MV-4-11 (cell line): ENCODE measurements at regions not wholly inside any gene's neighbourhood (a gene's known extent, or its start where the extent isn't known, plus 50 kb on each side); places are given as distances from the start of the nearest gene placed in this dataset.
"Not testable (repeated sequence)": the region's sequence is repeated elsewhere in the genome, so short reads cannot be mapped to it uniquely, and the experiment has no call there.

Experiments
- DNase-seq: peaks from one replicate; lab custom pipeline; 2025; lab: John Stamatoyannopoulos, UW

- DNase-seq: peak; percentile 10
Measured at GRCh38 chr7:83732305-83732704, 83.4 kb upstream of the SEMA3E start.

GRCh38 chr7:83731154-83731553 is 82.2 kb upstream of the SEMA3E start:
- no peak for DNase-seq

- DNase-seq: not testable (repeated sequence)
Measured at GRCh38 chr7:83716923-83717322, 68.0 kb upstream of the SEMA3E start.

- no peak for DNase-seq
Measured at GRCh38 chr7:83708531-83708930, 59.6 kb upstream of the SEMA3E start.

GRCh38 chr7:83704564-83704963 is 55.6 kb upstream of the SEMA3E start:
- DNase-seq: no peak

GRCh38 chr7:83702446-83702845 is 53.5 kb upstream of the SEMA3E start:
- no peak for DNase-seq

- DNase-seq: no peak
Measured at GRCh38 chr7:83701736-83702135, 52.8 kb upstream of the SEMA3E start.
